H1 (cell line): ENCODE measurements at regions not wholly inside any gene's neighbourhood (a gene's known extent, or its start where the extent isn't known, plus 50 kb on each side); places are given as distances from the start of the nearest gene placed in this dataset.

Source experiments
- CTCF ChIA-PET: fragments of 300-600 bp; sonication (Branson Sonifier 250); formaldehyde crosslinking; loops from one replicate; lab custom pipeline; 2021; ENCODE audit not compliant: partially characterized antibody; lab: Charles Lee
- POLR2A ChIA-PET: fragments of 300-600 bp; sonication (Branson Sonifier 250); formaldehyde crosslinking; loops from one replicate; lab custom pipeline; 2021; ENCODE audit warnings: inconsistent platforms; ENCODE audit not compliant: partially characterized antibody; lab: Charles Lee
- DNase-seq, 2 experiments: peaks; one replicate each; pipeline versions ENCODE4 v3.0.0 to v3.0.0-alpha.2; 2010 to 2022; ENCODE audit warnings: low spot score in 2 of 2, low read depth in 1 of 2, mixed read lengths in 1 of 2
- FAIRE-seq: peaks from 2 replicates; lab custom pipeline; 2011; peaks lifted over from hg19 to GRCh38; lab: Jason Lieb, UNC
- H2AFZ ChIP-seq: 2 replicates; pipeline ENCODE4 v1.8.1; 2012; ENCODE audit warnings: low read length, inconsistent platforms
- H2AK5ac ChIP-seq: 2 replicates; pipeline ENCODE4 v1.6.1; 2013; ENCODE audit warnings: low read depth, low read length
- H2BK120ac ChIP-seq: replicated peaks from 2 replicates; pipeline ENCODE3; 2013; ENCODE audit warnings: low read depth, low read length, inconsistent platforms
- H2BK12ac ChIP-seq: 2 replicates; pipeline ENCODE4 v1.6.1; 2013; ENCODE audit warnings: low read depth, low read length
- H2BK15ac ChIP-seq: 2 replicates; pipeline ENCODE4 v1.6.1; 2013; ENCODE audit warnings: low read length
- H2BK20ac ChIP-seq: 2 replicates; pipeline ENCODE4 v1.6.1; 2013; ENCODE audit warnings: low read length
- H2BK5ac ChIP-seq: 2 replicates; pipeline ENCODE4 v1.6.1; 2013; ENCODE audit warnings: low read depth, low read length
- H3K14ac ChIP-seq: 2 replicates; pipeline ENCODE4 v1.6.1; 2013; ENCODE audit warnings: inconsistent platforms; ENCODE audit not compliant: insufficient read length
- H3K18ac ChIP-seq: 2 replicates; pipeline ENCODE4 v1.6.1; 2013; ENCODE audit warnings: low read length; ENCODE audit errors: extremely low read depth
- H3K23ac ChIP-seq: 2 replicates; pipeline ENCODE4 v1.6.1; 2013; ENCODE audit warnings: inconsistent platforms; ENCODE audit not compliant: insufficient read length
- H3K23me2 ChIP-seq: 2 replicates; pipeline ENCODE4 v1.6.1; 2013; ENCODE audit warnings: low read depth, low read length
- H3K27ac ChIP-seq: 2 replicates; pipeline ENCODE4 v1.6.1; 2011; ENCODE audit warnings: low read depth, low read length, inconsistent platforms
- H3K27me3 ChIP-seq, 4 experiments: replicated peaks in 1 of 4; 1 replicate in 1 of 4; 2 replicates in 3 of 4; pipeline versions ENCODE4 v1.6.1 to v1.8.1; 2011 to 2013; ENCODE audit warnings: low read length in 3 of 4, mild to moderate bottlenecking in 3 of 4, inconsistent platforms in 2 of 4, mixed read lengths in 2 of 4, moderate library complexity in 1 of 4; ENCODE audit not compliant: control insufficient read depth in 3 of 4, insufficient read depth in 3 of 4; ENCODE audit errors: extremely low read depth in 1 of 4
- H3K36me3 ChIP-seq, 4 experiments: 2 replicates each; pipeline versions ENCODE4 v1.6.1 to v1.8.1; 2011 to 2013; ENCODE audit warnings: mild to moderate bottlenecking in 4 of 4, low read length in 3 of 4, moderate library complexity in 2 of 4, control low read depth in 1 of 4, inconsistent platforms in 1 of 4; ENCODE audit not compliant: insufficient read depth in 4 of 4, control insufficient read depth in 2 of 4
- H3K4ac ChIP-seq: replicated peaks from 2 replicates; pipeline ENCODE3; 2013; ENCODE audit warnings: low read length, low read depth, mixed read lengths, inconsistent platforms; ENCODE audit not compliant: insufficient read length
- H3K4me1 ChIP-seq, 4 experiments: replicated peaks in 1 of 4; 1 replicate in 1 of 4; 2 replicates in 3 of 4; pipeline versions ENCODE4 v1.6.1 to v1.8.1; 2011 to 2013; ENCODE audit warnings: low read length in 3 of 4, inconsistent platforms in 2 of 4, mixed read lengths in 1 of 4; ENCODE audit not compliant: insufficient read depth in 4 of 4, control insufficient read depth in 3 of 4
- H3K4me2 ChIP-seq, 2 experiments: 2 replicates each; pipeline versions ENCODE4 v1.6.1 to v1.8.1; 2011 to 2013; ENCODE audit warnings: low read depth in 2 of 2, low read length in 2 of 2, control low read depth in 1 of 2, inconsistent platforms in 1 of 2, mild to moderate bottlenecking in 1 of 2; ENCODE audit not compliant: insufficient read depth in 1 of 2
- H3K4me3 ChIP-seq, 4 experiments: fragments of 200-600, 300-600 bp in 1 of 4; sonication (generic), shearing (Covaris generic), sonication (Bioruptor Twin) in 1 of 4; 2 replicates each; pipeline versions ENCODE4 v1.5.1 to v1.8.1; 2011 to 2016; ENCODE audit warnings: low read length in 4 of 4, low read depth in 3 of 4, control low read depth in 2 of 4, inconsistent platforms in 2 of 4, mild to moderate bottlenecking in 2 of 4, mixed read lengths in 1 of 4, moderate library complexity in 1 of 4; ENCODE audit not compliant: insufficient read depth in 2 of 4; ENCODE audit errors: extremely low read depth in 1 of 4
- H3K56ac ChIP-seq: replicated peaks from 2 replicates; pipeline ENCODE3; 2013; ENCODE audit warnings: low read depth, mild to moderate bottlenecking, mixed read lengths, low read length, inconsistent platforms; ENCODE audit not compliant: insufficient read length
- H3K79me1 ChIP-seq: 2 replicates; pipeline ENCODE4 v1.6.1; 2013; ENCODE audit warnings: low read depth, low read length, control low read depth
- H3K79me2 ChIP-seq, 2 experiments: 2 replicates each; pipeline versions ENCODE4 v1.6.1 to v1.8.1; 2012 to 2013; ENCODE audit warnings: low read length in 2 of 2, mild to moderate bottlenecking in 2 of 2, inconsistent platforms in 1 of 2; ENCODE audit not compliant: insufficient read depth in 2 of 2, control insufficient read depth in 1 of 2
- H3K9ac ChIP-seq, 4 experiments: replicated peaks in 1 of 4; 1 replicate in 1 of 4; 2 replicates in 3 of 4; pipeline versions ENCODE4 v1.6.1 to v1.8.1; 2011 to 2013; ENCODE audit warnings: low read depth in 3 of 4, low read length in 3 of 4, control low read depth in 2 of 4, mild to moderate bottlenecking in 2 of 4, moderate library complexity in 2 of 4, inconsistent platforms in 1 of 4; ENCODE audit errors: extremely low read depth in 1 of 4
- H3K9me3 ChIP-seq, 2 experiments: 2 replicates each; pipeline versions ENCODE4 v1.6.1 to v1.8.1; 2012 to 2013; ENCODE audit warnings: mild to moderate bottlenecking in 2 of 2, moderate library complexity in 2 of 2, control low read depth in 1 of 2, inconsistent platforms in 1 of 2, low read depth in 1 of 2, low read length in 1 of 2, mixed read lengths in 1 of 2; ENCODE audit not compliant: insufficient read depth in 2 of 2
- H4K20me1 ChIP-seq, 2 experiments: replicated peaks in 1 of 2; 2 replicates each; pipeline versions ENCODE3 to v1.8.1; 2011 to 2013; ENCODE audit warnings: inconsistent platforms in 2 of 2, low read length in 2 of 2, mild to moderate bottlenecking in 1 of 2; ENCODE audit not compliant: insufficient read depth in 2 of 2, control insufficient read depth in 1 of 2
- H4K5ac ChIP-seq: 2 replicates; pipeline ENCODE4 v1.6.1; 2013; ENCODE audit warnings: low read length, low read depth, mixed read lengths, inconsistent platforms; ENCODE audit not compliant: insufficient read length
- H4K8ac ChIP-seq: 2 replicates; pipeline ENCODE4 v1.8.0; 2013; ENCODE audit warnings: mild to moderate bottlenecking, moderate library complexity, low read length, inconsistent platforms; ENCODE audit not compliant: insufficient read depth; ENCODE audit errors: extremely low read depth
- H4K91ac ChIP-seq: replicated peaks from 2 replicates; pipeline ENCODE3; 2013; ENCODE audit warnings: low read length, mixed read lengths, inconsistent platforms; ENCODE audit not compliant: insufficient read length
- ATF2 ChIP-seq: IDR thresholded peaks from 2 replicates; pipeline ENCODE4 v1.6.1; 2012; ENCODE audit warnings: low read length, inconsistent platforms
- RAD21 ChIP-seq, 2 experiments: IDR thresholded peaks in 1 of 2; conservative IDR thresholded peaks in 1 of 2; 2 replicates each; pipeline ENCODE4 v1.6.1; 2011; ENCODE audit warnings: low read depth in 2 of 2, low read length in 2 of 2, improper control_type of control experiment in 1 of 2, inconsistent platforms in 1 of 2, mild to moderate bottlenecking in 1 of 2, moderate library complexity in 1 of 2
- TF ChIP-seq, protein P1 (sequence below), 3 experiments: IDR thresholded peaks; 1 replicate in 2 of 3; 2 replicates in 1 of 3; pipeline versions ENCODE4 v1.5.1 to v1.6.1; 2011; ENCODE audit warnings: low read length in 3 of 3, mild to moderate bottlenecking in 3 of 3, inconsistent platforms in 2 of 3, low read depth in 1 of 3, moderate library complexity in 1 of 3; ENCODE audit not compliant: insufficient read depth in 1 of 3; ENCODE audit errors: control extremely low read depth in 1 of 3

GRCh38 chr5:24005384-24005783, 498.0 kb downstream of the PRDM9 start:
- no peak overlapping the region for H4K91ac ChIP-seq
- H2AK5ac ChIP-seq, result no peak overlapping the region
- no peak overlapping the region for H3K4me3 ChIP-seq
- H2BK15ac ChIP-seq, result no peak overlapping the region
- no peak overlapping the region for H3K56ac ChIP-seq
- ChIA-PET CTCF (interaction anchor here (0.6 to 1.9 kb wide), 8 partner anchors 9 to 312 kb away, joined by 3 to 9 read pairs (median 4); no protein-coding TSS in a partner anchor), POLR2A (no interaction called here)
- no peaks in the 10 kb centered on the region for H3K79me2 ChIP-seq
- H2BK12ac ChIP-seq, result no peak overlapping the region
- DNase-seq (no peak), FAIRE-seq (no peak)
- H3K23me2 ChIP-seq, result no peaks in the 10 kb centered on the region
- H3K4me2 ChIP-seq, result no peak overlapping the region
- H3K4me1 ChIP-seq, result no peaks in the 10 kb centered on the region
- H4K5ac ChIP-seq, result no peak overlapping the region
- no peaks in the 10 kb centered on the region for H3K79me1 ChIP-seq
- TF ChIP-seq ATF2 (no peak), RAD21 (IDR thresholded peaks at IDR 0.05 in 1 of 2, conservative IDR thresholded peaks at IDR 0.05 in 1 of 2; ENCODE audit: low read depth in 2 of 2, low read length in 2 of 2) (peak in 1 of 2 experiments; percentile 15; a peak in 2 of 4 replicates)
- TF ChIP-seq, protein P1, sequence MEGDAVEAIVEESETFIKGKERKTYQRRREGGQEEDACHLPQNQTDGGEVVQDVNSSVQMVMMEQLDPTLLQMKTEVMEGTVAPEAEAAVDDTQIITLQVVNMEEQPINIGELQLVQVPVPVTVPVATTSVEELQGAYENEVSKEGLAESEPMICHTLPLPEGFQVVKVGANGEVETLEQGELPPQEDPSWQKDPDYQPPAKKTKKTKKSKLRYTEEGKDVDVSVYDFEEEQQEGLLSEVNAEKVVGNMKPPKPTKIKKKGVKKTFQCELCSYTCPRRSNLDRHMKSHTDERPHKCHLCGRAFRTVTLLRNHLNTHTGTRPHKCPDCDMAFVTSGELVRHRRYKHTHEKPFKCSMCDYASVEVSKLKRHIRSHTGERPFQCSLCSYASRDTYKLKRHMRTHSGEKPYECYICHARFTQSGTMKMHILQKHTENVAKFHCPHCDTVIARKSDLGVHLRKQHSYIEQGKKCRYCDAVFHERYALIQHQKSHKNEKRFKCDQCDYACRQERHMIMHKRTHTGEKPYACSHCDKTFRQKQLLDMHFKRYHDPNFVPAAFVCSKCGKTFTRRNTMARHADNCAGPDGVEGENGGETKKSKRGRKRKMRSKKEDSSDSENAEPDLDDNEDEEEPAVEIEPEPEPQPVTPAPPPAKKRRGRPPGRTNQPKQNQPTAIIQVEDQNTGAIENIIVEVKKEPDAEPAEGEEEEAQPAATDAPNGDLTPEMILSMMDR (IDR thresholded peaks at IDR 0.05; ENCODE audit: control extremely low read depth in 1 of 3, insufficient read depth in 1 of 3, low read depth in 1 of 3, low read length in 3 of 3), result peak in 1 of 3 experiments; percentile 16; a peak in 2 of 4 replicates
- no peaks in the 10 kb centered on the region for H4K20me1 ChIP-seq
- no peak overlapping the region for H2AFZ ChIP-seq
- no peak overlapping the region for H3K9ac ChIP-seq
- H3K27ac ChIP-seq, result no peak overlapping the region
- no peak overlapping the region for H3K18ac ChIP-seq
- no peak overlapping the region for H2BK120ac ChIP-seq
- no peaks in the 10 kb centered on the region for H3K36me3 ChIP-seq
- no peaks in the 10 kb centered on the region for H3K9me3 ChIP-seq
- no peak overlapping the region for H4K8ac ChIP-seq
- no peak overlapping the region for H3K14ac ChIP-seq
- no peak overlapping the region for H2BK20ac ChIP-seq
- no peak overlapping the region for H3K23ac ChIP-seq
- H2BK5ac ChIP-seq, result no peak overlapping the region
- no peaks in the 10 kb centered on the region for H3K27me3 ChIP-seq
- H3K4ac ChIP-seq, result no peak overlapping the region
